Upper lobe of left lung (tissue), 6 donors: ENCODE measurements at regions not wholly inside any gene's neighbourhood (a gene's known extent, or its start where the extent isn't known, plus 50 kb on each side); places are given as distances from the start of the nearest gene placed in this dataset.

Experiments
- ATAC-seq, 2 donors: fragments of 200-7000 bp; cut with Tn5 transposase; one replicate each; pipeline ENCODE4 v1.9.1; 2022; ENCODE audit warnings: mild to moderate bottlenecking in 2 of 2, moderate library complexity in 2 of 2; ENCODE audit not compliant: low FRiP score in 2 of 2
- DNase-seq, 2 donors: peaks; one replicate each; pipeline ENCODE4 v3.0.0-alpha.2; 2019 to 2020
- H3K27ac ChIP-seq, 4 donors: fragments of 200-600 bp; sonication (generic); one replicate each; pipeline ENCODE4 v1.5.1; 2016 to 2019
- H3K27me3 ChIP-seq, 4 donors: fragments of 200-600 bp; sonication (generic); one replicate each; pipeline ENCODE4 v1.5.1; 2017 to 2019
- H3K36me3 ChIP-seq, 4 donors: fragments of 200-600 bp; sonication (generic); one replicate each; pipeline ENCODE4 v1.5.1; 2016 to 2019
- H3K4me1 ChIP-seq, 4 donors: fragments of 200-600 bp; sonication (generic); one replicate each; pipeline ENCODE4 v1.5.1; 2018 to 2019
- H3K4me3 ChIP-seq, 4 donors: fragments of 200-600 bp; sonication (generic); one replicate each; pipeline ENCODE4 v1.5.1; 2017 to 2019; ENCODE audit warnings: mild to moderate bottlenecking in 2 of 4, moderate library complexity in 1 of 4
- H3K9me3 ChIP-seq, 4 donors: fragments of 200-600 bp; sonication (generic); one replicate each; pipeline ENCODE4 v1.5.1; 2018 to 2019
- EP300 ChIP-seq, 4 donors: sonication (generic); formaldehyde crosslinking; IDR thresholded peaks; one replicate each; pipeline ENCODE4 v1.5.1; 2017; ENCODE audit warnings: antibody characterized with exemption in 4 of 4, control low read depth in 2 of 4
- POLR2A ChIP-seq, 4 donors: fragments of 450-650 bp; IDR thresholded peaks; one replicate each; pipeline ENCODE4 v1.5.1; 2016 to 2017; ENCODE audit warnings: antibody characterized with exemption in 4 of 4, mild to moderate bottlenecking in 2 of 4
- POLR2AphosphoS5 ChIP-seq, 2 donors: sonication (generic); formaldehyde crosslinking; IDR thresholded peaks; one replicate each; pipeline ENCODE4 v1.5.1; 2017; ENCODE audit warnings: antibody characterized with exemption in 2 of 2
- WGBS, 2 donors: methylation state at CpG; one replicate each; pipeline ENCODE4 v1.1.5; 2017 to 2018; 5-methylcytosine and 5-hydroxymethylcytosine counted together
- TF ChIP-seq, protein P1 (sequence below), 6 experiments: fragments of 450-650 bp in 4 of 6; fragments of 200-600 bp in 2 of 6; sonication (generic) in 2 of 6; IDR thresholded peaks; one replicate each; pipeline ENCODE4 v1.5.1; 2016 to 2019; ENCODE audit warnings: antibody characterized with exemption in 6 of 6
- donor health status: DM: no; HTN: no; CAD: no; lungs with moderate emphysema.
- donor health status: DM: no; HTN: yes; CAD: no; lungs with severe emphysema.

DNA sequence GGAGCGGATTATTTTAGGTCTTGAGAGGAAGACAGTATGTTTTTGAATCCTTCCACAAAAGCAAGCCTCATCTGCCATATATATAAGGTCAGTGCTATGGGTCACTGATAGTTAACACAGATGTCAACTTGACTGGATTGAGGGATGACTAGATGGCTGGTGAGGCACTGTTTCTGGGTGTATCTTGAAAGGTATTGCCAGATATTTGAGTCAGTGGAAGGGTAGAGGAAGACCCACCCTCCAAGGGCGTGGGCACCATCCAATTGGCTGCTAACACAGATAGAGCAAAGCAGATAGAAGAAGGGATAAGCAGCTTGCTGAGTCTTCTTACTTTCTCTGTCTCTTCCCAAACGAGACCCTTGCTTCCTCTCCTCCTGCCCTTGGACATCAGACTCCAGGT is 185.0 kb upstream of the BTG1 start:
- TF ChIP-seq, protein P1, sequence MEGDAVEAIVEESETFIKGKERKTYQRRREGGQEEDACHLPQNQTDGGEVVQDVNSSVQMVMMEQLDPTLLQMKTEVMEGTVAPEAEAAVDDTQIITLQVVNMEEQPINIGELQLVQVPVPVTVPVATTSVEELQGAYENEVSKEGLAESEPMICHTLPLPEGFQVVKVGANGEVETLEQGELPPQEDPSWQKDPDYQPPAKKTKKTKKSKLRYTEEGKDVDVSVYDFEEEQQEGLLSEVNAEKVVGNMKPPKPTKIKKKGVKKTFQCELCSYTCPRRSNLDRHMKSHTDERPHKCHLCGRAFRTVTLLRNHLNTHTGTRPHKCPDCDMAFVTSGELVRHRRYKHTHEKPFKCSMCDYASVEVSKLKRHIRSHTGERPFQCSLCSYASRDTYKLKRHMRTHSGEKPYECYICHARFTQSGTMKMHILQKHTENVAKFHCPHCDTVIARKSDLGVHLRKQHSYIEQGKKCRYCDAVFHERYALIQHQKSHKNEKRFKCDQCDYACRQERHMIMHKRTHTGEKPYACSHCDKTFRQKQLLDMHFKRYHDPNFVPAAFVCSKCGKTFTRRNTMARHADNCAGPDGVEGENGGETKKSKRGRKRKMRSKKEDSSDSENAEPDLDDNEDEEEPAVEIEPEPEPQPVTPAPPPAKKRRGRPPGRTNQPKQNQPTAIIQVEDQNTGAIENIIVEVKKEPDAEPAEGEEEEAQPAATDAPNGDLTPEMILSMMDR (IDR thresholded peaks at IDR 0.05), result no peak
- TF ChIP-seq POLR2A (IDR thresholded peaks at IDR 0.05) (no peak), EP300 (IDR thresholded peaks at IDR 0.05) (no peak), POLR2AphosphoS5 (IDR thresholded peaks at IDR 0.05) (no peak)
- WGBS, 2 donors, result 86 to 96% methylated on average over 3 of the region's 3 CpGs
- no peaks in the 10 kb centered on the region for H3K27me3 ChIP-seq
- H3K4me3 ChIP-seq, result no peak overlapping the region
- no peak overlapping the region for H3K27ac ChIP-seq
- DNase-seq, result no peak
- no peak for ATAC-seq
- H3K36me3 ChIP-seq, result no peaks in the 10 kb centered on the region
- no peaks in the 10 kb centered on the region for H3K9me3 ChIP-seq
- H3K4me1 ChIP-seq, result no peaks in the 10 kb centered on the region

DNA sequence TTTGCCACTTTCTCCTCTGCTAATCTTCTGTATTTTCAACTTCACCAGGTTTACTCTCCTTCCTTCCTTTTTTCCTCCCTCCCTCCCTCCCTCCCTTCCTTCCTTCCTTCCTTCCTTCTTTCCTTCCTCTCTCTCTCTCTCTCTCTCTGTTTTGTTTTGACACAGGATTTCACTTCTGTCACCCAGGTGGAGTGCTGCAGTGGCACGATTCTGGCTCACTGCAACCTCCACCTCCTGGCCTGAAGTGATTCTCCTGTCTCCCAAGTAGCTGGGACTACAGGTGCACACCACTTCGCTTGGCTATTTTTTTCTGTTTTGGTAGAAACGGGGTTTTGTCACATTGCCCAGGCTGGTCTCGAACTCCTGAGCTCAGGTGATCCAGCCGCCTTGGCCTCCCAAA is 181.2 kb upstream of the BTG1 start:
- Histone ChIP-seq H3K27ac (no peak overlapping the region), H3K4me1 (no peaks in the 10 kb centered on the region), H3K4me3 (no peak overlapping the region), H3K27me3 (no peaks in the 10 kb centered on the region), H3K36me3 (no peaks in the 10 kb centered on the region), H3K9me3 (no peaks in the 10 kb centered on the region)
- TF ChIP-seq EP300 (IDR thresholded peaks at IDR 0.05), result no peak
- TF ChIP-seq POLR2A (IDR thresholded peaks at IDR 0.05), result no peak
- TF ChIP-seq, protein P1 (IDR thresholded peaks at IDR 0.05), result no peak
- TF ChIP-seq POLR2AphosphoS5 (IDR thresholded peaks at IDR 0.05), result no peak
- DNase-seq (no peak), ATAC-seq (no peak)
- WGBS, 2 donors, result 88 to 91% methylated on average over 5 of the region's 5 CpGs

DNA sequence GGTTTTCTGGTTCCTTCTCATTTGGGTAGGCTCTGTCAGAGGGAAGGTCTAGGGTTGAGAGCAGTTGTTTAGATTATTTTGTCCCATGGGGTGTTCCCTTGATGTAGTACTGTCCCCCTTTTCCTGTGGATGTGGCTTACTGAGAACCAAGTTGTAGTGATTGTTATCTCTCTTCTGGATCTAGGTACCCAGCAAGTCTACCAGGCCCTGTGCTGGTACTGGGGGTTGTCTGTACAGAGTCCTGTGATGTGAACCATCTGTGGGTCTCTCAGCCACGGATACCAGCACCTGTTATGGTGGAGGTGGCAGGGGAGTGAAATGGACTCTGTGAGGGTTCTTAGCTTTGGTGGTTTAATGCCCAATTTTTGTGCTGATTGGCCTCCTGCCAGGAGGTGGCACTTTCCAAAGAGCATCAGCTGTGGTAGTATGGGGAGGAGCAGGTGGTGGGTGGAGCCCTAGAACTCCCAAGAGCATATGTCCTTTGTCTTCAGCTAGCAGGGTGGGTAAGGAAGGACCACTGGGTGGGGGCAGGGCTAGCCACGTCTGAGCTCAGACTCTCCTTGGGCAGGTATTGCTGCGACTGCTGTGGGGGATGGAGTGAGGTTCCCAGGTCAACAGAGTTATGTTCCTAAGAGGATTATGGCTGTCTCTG is 179.3 kb upstream of the BTG1 start:
- DNase-seq (no peak), ATAC-seq (no peak)
- no peaks in the 10 kb centered on the region for H3K9me3 ChIP-seq
- H3K27me3 ChIP-seq, result no peaks in the 10 kb centered on the region
- no peaks in the 10 kb centered on the region for H3K4me1 ChIP-seq
- WGBS, 2 donors, result 73 to 100% methylated on average over 1 to 3 of the region's 3 CpGs
- TF ChIP-seq POLR2A (IDR thresholded peaks at IDR 0.05), result no peak
- TF ChIP-seq, protein P1 (IDR thresholded peaks at IDR 0.05), result no peak
- no peak for TF ChIP-seq EP300 (IDR thresholded peaks at IDR 0.05)
- H3K36me3 ChIP-seq, result no peaks in the 10 kb centered on the region
- no peak overlapping the region for H3K4me3 ChIP-seq
- no peak overlapping the region for H3K27ac ChIP-seq

DNA sequence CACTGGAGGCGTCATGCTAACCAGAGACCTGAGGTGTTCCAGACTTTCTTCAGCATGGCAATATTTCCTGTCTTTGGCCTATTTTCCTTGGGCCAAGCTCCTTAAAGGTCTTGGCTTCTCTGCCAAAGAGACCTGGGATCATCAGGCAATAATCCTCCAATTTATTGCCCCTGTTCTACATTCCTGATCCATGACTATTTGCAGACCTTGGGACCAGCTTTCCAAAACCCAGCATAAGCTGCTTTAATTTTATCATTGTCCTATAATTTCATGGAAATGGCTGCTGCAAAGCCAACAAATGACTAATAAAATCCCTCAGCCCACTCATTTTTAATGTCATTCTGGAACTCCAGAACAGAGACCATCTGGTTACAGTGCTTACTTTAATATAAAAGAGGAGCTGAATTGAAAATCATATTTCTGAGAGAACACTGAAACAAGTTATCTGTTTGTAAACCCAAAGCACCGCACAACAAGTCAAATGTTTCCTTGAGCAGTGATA is 166.9 kb upstream of the BTG1 start:
- Histone ChIP-seq H3K9me3 (no peaks in the 10 kb centered on the region), H3K36me3 (no peaks in the 10 kb centered on the region), H3K27me3 (no peaks in the 10 kb centered on the region), H3K4me3 (no peak overlapping the region), H3K4me1 (no peaks in the 10 kb centered on the region), H3K27ac (no peak overlapping the region)
- DNase-seq (no peak), ATAC-seq (no peak)
- 95 to 96% methylated on average over 2 of the region's 2 CpGs for WGBS, 2 donors
- TF ChIP-seq EP300 (IDR thresholded peaks at IDR 0.05) (no peak), POLR2AphosphoS5 (IDR thresholded peaks at IDR 0.05) (no peak), POLR2A (IDR thresholded peaks at IDR 0.05) (no peak)
- TF ChIP-seq, protein P1 (IDR thresholded peaks at IDR 0.05), result no peak
